PC-3 (cell line): ENCODE measurements at regions not wholly inside any gene's neighbourhood (a gene's known extent, or its start where the extent isn't known, plus 50 kb on each side); places are given as distances from the start of the nearest gene placed in this dataset.

Experiments used
- ATAC-seq: fragments of 200-7000 bp; cut with Tn5 transposase; 2 replicates; pipeline ENCODE4 v1.9.1; 2020; ENCODE audit warnings: mild to moderate bottlenecking, moderate library complexity
- BruUV-seq: library from RNA; stranded (reverse); fragments of 400-500 nt; replicated peaks from 2 replicates; lab custom pipeline; 2021; lab: Mats Ljungman, UMichigan
- CTCF ChIA-PET: fragments of 300-600 bp; sonication (Branson Sonifier 250); formaldehyde crosslinking; loops from one replicate; lab custom pipeline; 2022; ENCODE audit warnings: antibody characterized with exemption; lab: Charles Lee
- POLR2A ChIA-PET: fragments of 300-600 bp; sonication (Branson Sonifier 250); formaldehyde crosslinking; loops from one replicate; lab custom pipeline; 2022; ENCODE audit warnings: antibody characterized with exemption; ENCODE audit not compliant: unreplicated experiment; lab: Charles Lee
- DNase-seq: peaks from one replicate; pipeline ENCODE4 v3.0.0-alpha.2; 2015
- H2AFZ ChIP-seq: fragments of 300-600 bp; sonication (generic); 2 replicates; pipeline ENCODE4 v1.6.0; 2016; ENCODE audit warnings: antibody characterized with exemption, low read length
- H3F3A ChIP-seq: fragments of 300-600 bp; sonication (generic); one replicate; pipeline ENCODE4 v1.6.0; 2017; ENCODE audit warnings: antibody characterized with exemption, low read length, control low read depth, mild to moderate bottlenecking; ENCODE audit not compliant: unreplicated experiment
- H3K27ac ChIP-seq: fragments of 300-600 bp; sonication (generic); 2 replicates; pipeline ENCODE4 v1.5.1; 2016; ENCODE audit warnings: mild to moderate bottlenecking, low read length
- H3K27me3 ChIP-seq: fragments of 300-600 bp; sonication (generic); 2 replicates; pipeline ENCODE4 v1.6.1; 2016; ENCODE audit warnings: low read length, mixed read lengths
- H3K36me3 ChIP-seq: fragments of 300-600 bp; sonication (generic); 2 replicates; pipeline ENCODE4 v1.6.1; 2016; ENCODE audit warnings: low read depth, mixed run types, low read length, mixed read lengths
- H3K4me1 ChIP-seq: fragments of 300-600 bp; sonication (generic); 2 replicates; pipeline ENCODE4 v1.5.1; 2016; ENCODE audit warnings: low read length; ENCODE audit not compliant: insufficient read depth
- H3K4me2 ChIP-seq: fragments of 300-600 bp; sonication (generic); 2 replicates; pipeline ENCODE4 v1.6.0; 2016; ENCODE audit warnings: low read length
- H3K4me3 ChIP-seq: fragments of 300-600 bp; sonication (generic); 2 replicates; pipeline ENCODE4 v1.5.1; 2016; ENCODE audit warnings: mild to moderate bottlenecking, low read length, mixed read lengths
- H3K79me2 ChIP-seq: fragments of 300-600 bp; sonication (generic); 2 replicates; pipeline ENCODE4 v1.6.1; 2017; ENCODE audit warnings: low read length, mixed read lengths
- H3K9ac ChIP-seq: fragments of 300-600 bp; sonication (generic); 2 replicates; pipeline ENCODE4 v1.6.0; 2016; ENCODE audit warnings: mild to moderate bottlenecking, low read length
- H3K9me2 ChIP-seq: fragments of 300-600 bp; sonication (generic); replicated peaks from 2 replicates; pipeline ENCODE4 v1.6.1; 2016; ENCODE audit warnings: mixed run types, low read length, mixed read lengths
- H3K9me3 ChIP-seq: fragments of 300-600 bp; sonication (generic); 2 replicates; pipeline ENCODE4 v1.6.1; 2016; ENCODE audit warnings: low read length, mixed read lengths
- H4K20me1 ChIP-seq: fragments of 300-600 bp; sonication (generic); 2 replicates; pipeline ENCODE4 v1.6.1; 2016; ENCODE audit warnings: low read length, mixed read lengths
- EZH2 ChIP-seq: fragments of 300-600 bp; sonication (generic); IDR thresholded peaks from one replicate; pipeline ENCODE4 v1.6.1; 2017; ENCODE audit warnings: antibody characterized with exemption, mild to moderate bottlenecking, low read length; ENCODE audit not compliant: unreplicated experiment
- EZH2phosphoT487 ChIP-seq: fragments of 300-600 bp; sonication (generic); IDR thresholded peaks from 2 replicates; pipeline ENCODE4 v1.6.1; 2018; ENCODE audit warnings: mild to moderate bottlenecking, antibody characterized with exemption, low read length, borderline replicate concordance
- intact Hi-C: fragments of 100-400 bp; cut with micrococcal nuclease; formaldehyde crosslinking; loops from 2 replicates; pipeline ENCODE4 v1.9.0; 2023
- TF ChIP-seq, protein P1 (sequence below): fragments of 300-600 bp; sonication (generic); conservative IDR thresholded peaks from 2 replicates; pipeline ENCODE4 v1.5.1; 2017; ENCODE audit warnings: antibody characterized with exemption, low read depth, mild to moderate bottlenecking, low read length

DNA sequence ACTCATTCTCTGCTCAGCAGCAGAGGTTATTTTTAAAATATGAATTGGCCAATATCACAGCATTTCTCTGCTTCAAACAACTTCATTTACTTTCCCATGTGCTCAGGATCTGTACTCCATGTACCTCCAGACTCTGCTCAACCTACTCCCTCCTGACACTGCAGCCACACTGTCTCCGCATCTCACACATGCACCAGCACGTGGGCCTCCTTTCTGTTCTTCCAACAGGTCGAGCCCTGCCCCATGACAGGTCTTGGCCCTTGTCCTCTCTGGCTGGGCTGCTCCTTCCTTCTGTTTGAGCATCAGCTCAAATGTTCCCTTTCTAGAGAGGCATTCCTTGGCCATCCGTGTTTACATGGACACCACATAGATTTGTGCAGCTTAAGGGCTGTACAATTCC is 195.7 kb downstream of the EBLN2 start:
- DNase-seq (no peak), ATAC-seq (no peak)
- no peaks in the 10 kb centered on the region for H4K20me1 ChIP-seq
- H3K36me3 ChIP-seq: no peaks in the 10 kb centered on the region
- BruUV-seq: no TSS peak
- H2AFZ ChIP-seq: no peak overlapping the region
- no peak overlapping the region for H3K27ac ChIP-seq
- TF ChIP-seq EZH2phosphoT487: no peak
- TF ChIP-seq EZH2: no peak
- TF ChIP-seq, protein P1, sequence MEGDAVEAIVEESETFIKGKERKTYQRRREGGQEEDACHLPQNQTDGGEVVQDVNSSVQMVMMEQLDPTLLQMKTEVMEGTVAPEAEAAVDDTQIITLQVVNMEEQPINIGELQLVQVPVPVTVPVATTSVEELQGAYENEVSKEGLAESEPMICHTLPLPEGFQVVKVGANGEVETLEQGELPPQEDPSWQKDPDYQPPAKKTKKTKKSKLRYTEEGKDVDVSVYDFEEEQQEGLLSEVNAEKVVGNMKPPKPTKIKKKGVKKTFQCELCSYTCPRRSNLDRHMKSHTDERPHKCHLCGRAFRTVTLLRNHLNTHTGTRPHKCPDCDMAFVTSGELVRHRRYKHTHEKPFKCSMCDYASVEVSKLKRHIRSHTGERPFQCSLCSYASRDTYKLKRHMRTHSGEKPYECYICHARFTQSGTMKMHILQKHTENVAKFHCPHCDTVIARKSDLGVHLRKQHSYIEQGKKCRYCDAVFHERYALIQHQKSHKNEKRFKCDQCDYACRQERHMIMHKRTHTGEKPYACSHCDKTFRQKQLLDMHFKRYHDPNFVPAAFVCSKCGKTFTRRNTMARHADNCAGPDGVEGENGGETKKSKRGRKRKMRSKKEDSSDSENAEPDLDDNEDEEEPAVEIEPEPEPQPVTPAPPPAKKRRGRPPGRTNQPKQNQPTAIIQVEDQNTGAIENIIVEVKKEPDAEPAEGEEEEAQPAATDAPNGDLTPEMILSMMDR: no peak
- H3K9ac ChIP-seq: no peak overlapping the region
- no peaks in the 10 kb centered on the region for H3K4me1 ChIP-seq
- peaks cover 12% of the 10 kb centered on the region; the same call in 1 of the 2 replicates for H3K27me3 ChIP-seq
- H3K79me2 ChIP-seq: no peaks in the 10 kb centered on the region
- ChIA-PET POLR2A (no interaction called here), CTCF (no interaction called here)
- H3K4me2 ChIP-seq: no peak overlapping the region
- H3K9me2 ChIP-seq: no peaks in the 10 kb centered on the region
- H3K9me3 ChIP-seq: no peaks in the 10 kb centered on the region
- intact Hi-C loops: no loop called here
- no peaks in the 10 kb centered on the region for H3F3A ChIP-seq
- no peak overlapping the region for H3K4me3 ChIP-seq

DNA sequence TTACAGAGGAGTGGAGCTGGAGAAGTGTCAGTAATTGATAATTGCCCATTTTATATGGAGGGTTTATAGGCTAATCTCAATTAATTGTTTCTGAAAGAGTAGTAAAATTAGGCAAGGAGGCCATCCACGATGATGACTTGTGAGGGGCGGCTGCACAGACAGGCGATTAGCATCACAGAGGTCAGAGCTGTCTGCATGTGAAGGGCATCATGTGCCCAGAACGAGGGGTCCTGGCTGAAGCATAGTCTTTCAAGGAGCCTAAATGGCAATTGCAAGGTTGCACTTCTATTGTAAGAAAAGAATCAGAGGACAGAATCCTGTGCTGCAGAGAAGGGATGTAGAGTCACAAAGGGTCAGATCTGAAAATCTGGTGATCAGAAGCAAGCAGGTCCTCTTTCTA is 196.6 kb downstream of the EBLN2 start:
- Histone ChIP-seq H3K27me3 (peaks cover 9% of the 10 kb centered on the region; the same call in 1 of the 2 replicates), H3K79me2 (no peaks in the 10 kb centered on the region), H2AFZ (no peak overlapping the region), H4K20me1 (no peaks in the 10 kb centered on the region), H3K4me3 (no peak overlapping the region), H3K4me1 (no peaks in the 10 kb centered on the region), H3K9me2 (no peaks in the 10 kb centered on the region), H3K9me3 (no peaks in the 10 kb centered on the region), H3K27ac (no peak overlapping the region), H3K9ac (no peak overlapping the region), H3K4me2 (no peak overlapping the region), H3F3A (no peaks in the 10 kb centered on the region), H3K36me3 (no peaks in the 10 kb centered on the region)
- ChIA-PET POLR2A (no interaction called here), CTCF (no interaction called here)
- TF ChIP-seq EZH2phosphoT487 (no peak), EZH2 (no peak)
- TF ChIP-seq, protein P1: no peak
- DNase-seq: no peak
- BruUV-seq: no TSS peak
- intact Hi-C loops: no loop called here
- no peak for ATAC-seq

DNA sequence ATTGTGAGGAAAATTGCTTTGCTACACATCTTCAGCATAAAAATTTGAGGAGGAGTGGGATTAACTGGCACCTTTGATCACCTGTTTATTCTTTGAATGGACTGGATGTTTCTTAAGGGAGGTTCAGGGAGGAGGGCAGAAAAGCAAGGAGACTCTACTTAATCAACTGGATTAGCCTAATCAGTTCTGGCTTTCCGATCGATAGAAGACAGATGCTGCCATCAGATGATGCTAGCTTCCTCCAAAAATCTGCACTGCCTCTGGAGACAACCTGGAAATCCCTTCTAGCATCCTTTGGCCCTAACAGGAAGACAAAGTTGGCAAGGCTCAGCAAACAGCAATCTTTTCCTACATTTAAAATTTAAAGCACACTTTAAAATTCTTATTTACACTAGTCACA is 197.8 kb downstream of the EBLN2 start:
- ATAC-seq: no peak
- Histone ChIP-seq H3K9me2 (no peaks in the 10 kb centered on the region), H3K9ac (no peak overlapping the region), H3K27me3 (peaks cover 8% of the 10 kb centered on the region; the same call in 1 of the 2 replicates), H3K4me2 (no peak overlapping the region), H3K4me1 (no peaks in the 10 kb centered on the region), H3K4me3 (no peak overlapping the region), H2AFZ (no peak overlapping the region), H3K27ac (no peak overlapping the region), H3K79me2 (no peaks in the 10 kb centered on the region), H3F3A (no peaks in the 10 kb centered on the region), H3K9me3 (no peaks in the 10 kb centered on the region), H3K36me3 (no peaks in the 10 kb centered on the region), H4K20me1 (no peaks in the 10 kb centered on the region)
- ChIA-PET CTCF (no interaction called here), POLR2A (no interaction called here)
- BruUV-seq: no TSS peak
- intact Hi-C loops: no loop called here
- no peak for DNase-seq
- TF ChIP-seq, protein P1: no peak
- TF ChIP-seq EZH2phosphoT487 (no peak), EZH2 (no peak)
